DND-41 (cell line): ENCODE measurements at regions not wholly inside any gene's neighbourhood (a gene's known extent, or its start where the extent isn't known, plus 50 kb on each side); places are given as distances from the start of the nearest gene placed in this dataset.

Source experiments
- ATAC-seq: fragments of 200-7000 bp; cut with Tn5 transposase; 3 replicates; pipeline ENCODE4 v1.9.1; 2021; ENCODE audit warnings: low read depth; ENCODE audit not compliant: insufficient read depth
- DNase-seq: peaks from one replicate; pipeline ENCODE4 v3.0.0-alpha.2; 2020
- H2AFZ ChIP-seq: 2 replicates; pipeline ENCODE4 v1.6.0; 2012; ENCODE audit warnings: low read depth, low read length
- H3K27ac ChIP-seq: 2 replicates; pipeline ENCODE4 v1.5.1; 2012; ENCODE audit warnings: low read length, inconsistent platforms
- H3K27me3 ChIP-seq: fragments of 200-600 bp; sonication (generic); 2 replicates; pipeline ENCODE4 v1.6.0; 2012; ENCODE audit warnings: low read length, mild to moderate bottlenecking, inconsistent platforms; ENCODE audit not compliant: insufficient read depth, poor library complexity
- H3K36me3 ChIP-seq: 2 replicates; pipeline ENCODE4 v1.5.1; 2012; ENCODE audit warnings: low read length, inconsistent platforms; ENCODE audit not compliant: insufficient read depth
- H3K4me1 ChIP-seq: 2 replicates; pipeline ENCODE4 v1.5.1; 2012; ENCODE audit warnings: mild to moderate bottlenecking, low read length; ENCODE audit not compliant: insufficient read depth
- H3K4me2 ChIP-seq: 2 replicates; pipeline ENCODE4 v1.6.0; 2012; ENCODE audit warnings: mild to moderate bottlenecking, moderate library complexity, low read length, inconsistent platforms; ENCODE audit not compliant: insufficient read depth
- H3K4me3 ChIP-seq, 2 experiments: fragments of 200-600 bp in 1 of 2; shearing (Covaris generic) in 1 of 2; 2 replicates each; pipeline ENCODE4 v1.5.1; 2012 to 2016; ENCODE audit warnings: inconsistent platforms in 2 of 2, low read length in 2 of 2, mild to moderate bottlenecking in 2 of 2, low read depth in 1 of 2, moderate library complexity in 1 of 2
- H3K79me2 ChIP-seq: 2 replicates; pipeline ENCODE4 v1.6.0; 2012; ENCODE audit warnings: low read length, inconsistent platforms; ENCODE audit not compliant: insufficient read depth
- H3K9ac ChIP-seq: 2 replicates; pipeline ENCODE4 v1.6.0; 2012; ENCODE audit warnings: low read depth, mild to moderate bottlenecking, inconsistent platforms, low read length, moderate library complexity
- H3K9me3 ChIP-seq: 2 replicates; pipeline ENCODE4 v1.5.1; 2012; ENCODE audit warnings: low read length, moderate library complexity, mild to moderate bottlenecking, inconsistent platforms; ENCODE audit not compliant: insufficient read depth, severe bottlenecking
- H4K20me1 ChIP-seq: 2 replicates; pipeline ENCODE4 v1.6.0; 2012; ENCODE audit warnings: low read length; ENCODE audit not compliant: insufficient read depth
- CTCF ChIP-seq: IDR thresholded peaks from 2 replicates; pipeline ENCODE4 v1.5.1; 2012; ENCODE audit warnings: borderline replicate concordance, low read length, moderate library complexity, mild to moderate bottlenecking; ENCODE audit not compliant: poor library complexity, severe bottlenecking; ENCODE audit errors: extremely low read depth
- EZH2 ChIP-seq: IDR thresholded peaks from 3 replicates; pipeline ENCODE4 v1.6.1; 2012; ENCODE audit warnings: borderline replicate concordance, low read depth, mild to moderate bottlenecking, moderate library complexity, low read length, inconsistent platforms; ENCODE audit not compliant: severe bottlenecking

- no peak overlapping the region for H3K4me2 ChIP-seq
- H3K36me3 ChIP-seq, result no peaks in the 10 kb centered on the region
- H3K27ac ChIP-seq, result no peak overlapping the region
- H2AFZ ChIP-seq, result no peak overlapping the region
- H4K20me1 ChIP-seq, result no peaks in the 10 kb centered on the region
- DNase-seq (no peak), ATAC-seq (no peak)
- no peaks in the 10 kb centered on the region for H3K4me1 ChIP-seq
- no peaks in the 10 kb centered on the region for H3K79me2 ChIP-seq
- H3K9me3 ChIP-seq, result no peaks in the 10 kb centered on the region
- H3K4me3 ChIP-seq, result no peak overlapping the region
- H3K27me3 ChIP-seq, result no peaks in the 10 kb centered on the region
- no peak for TF ChIP-seq CTCF
- TF ChIP-seq EZH2, result no peak
- no peak overlapping the region for H3K9ac ChIP-seq
These were observed 167.8 kb upstream of the CENPW start for GRCh38 chr6:126172131-126172530.

GRCh38 chr6:126173265-126173664 lies 166.7 kb upstream of the CENPW start:
- no peaks in the 10 kb centered on the region for H3K36me3 ChIP-seq
- no peaks in the 10 kb centered on the region for H4K20me1 ChIP-seq
- H3K4me2 ChIP-seq, result no peak overlapping the region
- no peak overlapping the region for H3K4me3 ChIP-seq
- no peaks in the 10 kb centered on the region for H3K79me2 ChIP-seq
- no peak overlapping the region for H2AFZ ChIP-seq
- no peaks in the 10 kb centered on the region for H3K27me3 ChIP-seq
- DNase-seq (no peak), ATAC-seq (no peak)
- no peak for TF ChIP-seq CTCF
- TF ChIP-seq EZH2, result no peak
- H3K9me3 ChIP-seq, result no peaks in the 10 kb centered on the region
- no peak overlapping the region for H3K9ac ChIP-seq
- no peak overlapping the region for H3K27ac ChIP-seq
- H3K4me1 ChIP-seq, result no peaks in the 10 kb centered on the region

DNA sequence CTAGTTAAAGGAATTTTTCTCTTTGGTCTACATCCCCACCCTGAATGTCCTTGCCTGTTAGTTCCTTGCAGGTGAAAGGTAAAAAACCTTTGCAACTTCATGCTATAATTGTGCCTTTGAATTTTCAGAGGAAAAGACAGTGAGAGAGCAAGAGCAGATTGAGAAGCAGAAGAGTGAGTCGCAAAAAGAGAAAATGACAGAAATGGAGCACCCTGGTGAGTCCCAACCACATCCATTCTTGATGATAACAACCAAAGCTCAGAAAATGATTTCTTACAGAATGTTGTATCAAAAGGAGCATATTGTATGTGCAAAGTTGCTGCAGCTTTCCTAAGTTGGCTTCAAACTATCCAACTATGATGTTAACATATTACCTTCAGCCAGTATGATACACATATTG lies 165.2 kb upstream of the CENPW start:
- Histone ChIP-seq H3K27ac (no peak overlapping the region), H3K36me3 (no peaks in the 10 kb centered on the region), H3K4me2 (no peak overlapping the region), H2AFZ (no peak overlapping the region), H3K9me3 (no peaks in the 10 kb centered on the region), H3K4me3 (no peak overlapping the region), H4K20me1 (no peaks in the 10 kb centered on the region), H3K9ac (no peak overlapping the region), H3K27me3 (no peaks in the 10 kb centered on the region), H3K79me2 (no peaks in the 10 kb centered on the region), H3K4me1 (no peaks in the 10 kb centered on the region)
- no peak for DNase-seq
- ATAC-seq, result no peak
- no peak for TF ChIP-seq CTCF
- TF ChIP-seq EZH2, result no peak

DNA sequence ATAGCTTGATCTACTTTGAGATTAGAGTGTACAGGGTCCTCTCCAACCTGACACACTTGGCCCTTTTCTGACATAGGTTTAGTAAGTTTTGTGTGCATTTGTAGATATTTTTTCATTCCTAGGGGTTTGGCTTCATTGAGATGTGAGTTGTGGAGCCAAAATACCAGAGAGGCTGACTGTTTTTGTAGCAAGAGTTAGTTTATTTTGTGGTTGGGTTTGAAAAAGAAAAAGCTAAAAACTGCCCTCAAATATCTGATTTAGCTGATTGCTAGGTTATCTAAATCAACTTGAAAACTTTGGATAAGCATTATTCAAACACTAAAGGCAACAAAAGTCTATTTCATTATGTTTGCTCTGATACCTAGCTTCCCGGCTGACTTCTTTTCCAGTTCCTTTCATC lies 164.7 kb upstream of the CENPW start:
- Histone ChIP-seq H3K4me3 (no peak overlapping the region), H3K9ac (no peak overlapping the region), H3K9me3 (no peaks in the 10 kb centered on the region), H3K27ac (no peak overlapping the region), H3K36me3 (no peaks in the 10 kb centered on the region), H2AFZ (no peak overlapping the region), H3K4me1 (no peaks in the 10 kb centered on the region), H3K27me3 (no peaks in the 10 kb centered on the region), H4K20me1 (no peaks in the 10 kb centered on the region), H3K4me2 (no peak overlapping the region), H3K79me2 (no peaks in the 10 kb centered on the region)
- no peak for TF ChIP-seq CTCF
- TF ChIP-seq EZH2, result no peak
- DNase-seq (no peak), ATAC-seq (no peak)
